ENCODE measurements at regions not wholly inside any gene's neighbourhood (a gene's known extent, or its start where the extent isn't known, plus 50 kb on each side); places are given as distances from the start of the nearest gene placed in this dataset.

- Histone ChIP-seq H3K4me1 (no peaks in the 10 kb centered on the region), H3K27me3 (no peaks in the 10 kb centered on the region), H3K4me3 (no peak overlapping the region), H3K9me3 (no peaks in the 10 kb centered on the region), H3K36me3 (ENCODE audit: low read depth, missing control alignments) (no peaks in the 10 kb centered on the region), H3K27ac (no peak overlapping the region)
- DNase-seq = no peak
- intact Hi-C loops (cut with DNase I; ENCODE audit: low total_unique reads) = no loop called here
- WGBS, 2 donors = 93 to 94% methylated on average over 5 to 14 of the region's 14 CpGs
- no peak for TF ChIP-seq CTCF (IDR thresholded peaks at IDR 0.05)
- no peak for TF ChIP-seq POLR2A (IDR thresholded peaks at IDR 0.05)
Measured at GRCh38 chr4:45530498-45530897, 593.4 kb downstream of the GABRG1 start.

GRCh38 chr4:45527160-45527559 lies 596.7 kb downstream of the GABRG1 start:
- Histone ChIP-seq H3K4me3 (no peak overlapping the region), H3K36me3 (ENCODE audit: low read depth, missing control alignments) (no peaks in the 10 kb centered on the region), H3K9me3 (no peaks in the 10 kb centered on the region), H3K4me1 (no peaks in the 10 kb centered on the region), H3K27me3 (no peaks in the 10 kb centered on the region), H3K27ac (no peak overlapping the region)
- intact Hi-C loops (cut with DNase I; ENCODE audit: low total_unique reads) = no loop called here
- TF ChIP-seq CTCF (IDR thresholded peaks at IDR 0.05) = no peak
- TF ChIP-seq POLR2A (IDR thresholded peaks at IDR 0.05) = no peak
- WGBS, 2 donors = 96 to 97% methylated on average over 3 of the region's 3 CpGs
- no peak for DNase-seq

DNA sequence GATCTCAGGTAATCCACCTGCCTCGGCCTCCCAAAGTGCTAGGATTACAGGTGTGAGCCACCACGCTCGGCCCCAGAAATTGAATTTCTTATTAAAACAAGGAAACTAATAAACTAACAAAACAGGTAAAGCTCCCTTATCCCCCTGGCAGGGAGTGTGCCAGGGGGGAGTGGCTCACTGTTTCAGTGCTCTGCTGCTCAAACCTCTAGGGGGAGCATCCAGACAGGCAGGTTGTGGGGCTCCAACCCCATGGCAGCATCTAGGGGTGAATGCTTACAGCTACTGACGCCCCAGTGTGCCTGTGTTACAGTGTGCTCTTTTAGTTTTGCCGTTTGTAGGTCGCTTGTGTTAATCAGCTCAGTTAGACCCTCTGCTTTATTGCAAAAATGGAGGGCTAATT lies 605.0 kb downstream of the GABRG1 start:
- no peak for DNase-seq
- Histone ChIP-seq H3K36me3 (ENCODE audit: low read depth, missing control alignments) (no peaks in the 10 kb centered on the region), H3K4me1 (no peaks in the 10 kb centered on the region), H3K9me3 (no peaks in the 10 kb centered on the region), H3K27ac (no peak overlapping the region), H3K4me3 (no peak overlapping the region), H3K27me3 (no peaks in the 10 kb centered on the region)
- intact Hi-C loops (cut with DNase I; ENCODE audit: low total_unique reads) = no loop called here
- TF ChIP-seq CTCF (IDR thresholded peaks at IDR 0.05) (no peak), POLR2A (IDR thresholded peaks at IDR 0.05) (no peak)
- WGBS, 2 donors = 89 to 90% methylated on average over 6 of the region's 6 CpGs

- DNase-seq = no peak
- H3K36me3 ChIP-seq (ENCODE audit: low read depth, missing control alignments) = no peaks in the 10 kb centered on the region
- H3K27ac ChIP-seq = no peak overlapping the region
- TF ChIP-seq CTCF (IDR thresholded peaks at IDR 0.05) (no peak), POLR2A (IDR thresholded peaks at IDR 0.05) (no peak)
- 80% methylated on average over 2 of the region's 2 CpGs for WGBS, 2 donors
- H3K4me3 ChIP-seq = no peak overlapping the region
- H3K9me3 ChIP-seq = no peaks in the 10 kb centered on the region
- no peaks in the 10 kb centered on the region for H3K4me1 ChIP-seq
- intact Hi-C loops (cut with DNase I; ENCODE audit: low total_unique reads) = no loop called here
- no peaks in the 10 kb centered on the region for H3K27me3 ChIP-seq
Measured at GRCh38 chr4:45502471-45502870, 621.4 kb downstream of the GABRG1 start.

DNA sequence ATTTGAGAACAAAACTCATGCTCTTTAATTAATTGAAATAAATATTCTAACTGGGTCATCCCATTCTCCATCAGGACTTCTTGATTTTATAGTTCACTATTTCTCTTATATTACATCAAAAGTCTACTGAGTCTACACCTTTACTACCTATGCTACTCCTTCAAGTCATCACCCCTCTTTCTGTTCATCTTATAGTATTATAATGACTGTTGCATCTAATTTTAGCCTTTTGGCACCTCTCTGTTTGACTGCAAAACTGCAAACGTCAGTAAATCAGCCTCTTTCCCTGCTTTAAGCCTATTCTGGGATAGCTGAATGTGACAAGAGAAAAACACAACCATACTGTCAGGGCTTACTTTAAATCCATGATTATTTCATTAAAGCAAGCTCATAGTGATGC lies 639.1 kb downstream of the GABRG1 start:
- Histone ChIP-seq H3K9me3 (no peaks in the 10 kb centered on the region), H3K27me3 (no peaks in the 10 kb centered on the region), H3K36me3 (ENCODE audit: low read depth, missing control alignments) (no peaks in the 10 kb centered on the region), H3K4me1 (no peaks in the 10 kb centered on the region), H3K4me3 (no peak overlapping the region), H3K27ac (no peak overlapping the region)
- WGBS, 2 donors = 50 to 62% methylated on average over 1 of the region's 1 CpG
- no peak for TF ChIP-seq POLR2A (IDR thresholded peaks at IDR 0.05)
- TF ChIP-seq CTCF (IDR thresholded peaks at IDR 0.05) = no peak
- intact Hi-C loops (cut with DNase I; ENCODE audit: low total_unique reads) = no loop called here
- no peak for DNase-seq
